Stimulated activated effector memory CD8-positive, alpha-beta T cell treated with anti-CD3 and anti-CD28 coated beads, Interleukin-12 subunit alpha, Interleukin-12 subunit beta, amount 100 ng/mL, for 72 hours (primary cell): ENCODE measurements at regions not wholly inside any gene's neighbourhood (a gene's known extent, or its start where the extent isn't known, plus 50 kb on each side); places are given as distances from the start of the nearest gene placed in this dataset.
"Not testable (repeated sequence)": the region's sequence is repeated elsewhere in the genome, so short reads cannot be mapped to it uniquely, and the experiment has no call there.

Experiments used
- ATAC-seq: fragments of 150-1000 bp; cut with Tn5 transposase; 2 replicates; pipeline ENCODE4 v1.10.0; 2021
- DNase-seq, 2 donors: peaks; one replicate each; pipeline ENCODE4 v3.0.0; 2021 to 2022; ENCODE audit warnings: low spot score in 2 of 2
- H3K27ac Mint-ChIP-seq: one replicate; pipeline ENCODE4 v1.8.0; 2022; ENCODE audit warnings: mild to moderate bottlenecking, mixed read lengths
- H3K36me3 Mint-ChIP-seq: one replicate; pipeline ENCODE4 v1.8.0; 2022; ENCODE audit warnings: mild to moderate bottlenecking, mixed read lengths
- H3K4me1 Mint-ChIP-seq: one replicate; pipeline ENCODE4 v1.8.0; 2022; ENCODE audit warnings: mixed read lengths
- H3K4me3 Mint-ChIP-seq: one replicate; pipeline ENCODE4 v1.8.0; 2022; ENCODE audit warnings: mild to moderate bottlenecking, mixed read lengths
- H3K9me3 Mint-ChIP-seq: one replicate; pipeline ENCODE4 v1.8.0; 2022; ENCODE audit warnings: mixed read lengths

DNA sequence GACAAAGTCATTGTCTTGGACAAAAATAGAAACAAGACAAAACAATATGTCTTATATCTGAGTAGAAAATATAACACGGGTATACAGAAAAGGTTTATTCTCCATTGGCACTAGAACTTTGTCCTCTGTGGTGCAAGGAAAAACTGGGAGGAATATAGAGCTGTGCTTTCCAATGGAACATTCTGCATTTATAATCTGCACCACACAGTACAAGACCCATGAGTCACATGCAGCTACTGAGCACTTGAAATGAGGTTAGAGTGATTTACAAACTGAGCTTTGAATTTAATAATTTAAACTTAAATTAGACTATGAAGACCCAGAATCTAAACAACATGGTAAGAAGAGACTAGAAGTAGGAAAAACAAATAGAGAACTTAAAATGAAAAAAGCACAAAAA is 86.1 kb downstream of the RAP2A start:
- H3K9me3 Mint-ChIP-seq: peaks cover 6% of the 10 kb centered on the region
- no peaks in the 10 kb centered on the region for H3K4me1 Mint-ChIP-seq
- H3K27ac Mint-ChIP-seq: no peak overlapping the region
- ATAC-seq: no peak
- no peaks in the 10 kb centered on the region for H3K36me3 Mint-ChIP-seq
- DNase-seq: no peak
- H3K4me3 Mint-ChIP-seq: no peak overlapping the region

DNA sequence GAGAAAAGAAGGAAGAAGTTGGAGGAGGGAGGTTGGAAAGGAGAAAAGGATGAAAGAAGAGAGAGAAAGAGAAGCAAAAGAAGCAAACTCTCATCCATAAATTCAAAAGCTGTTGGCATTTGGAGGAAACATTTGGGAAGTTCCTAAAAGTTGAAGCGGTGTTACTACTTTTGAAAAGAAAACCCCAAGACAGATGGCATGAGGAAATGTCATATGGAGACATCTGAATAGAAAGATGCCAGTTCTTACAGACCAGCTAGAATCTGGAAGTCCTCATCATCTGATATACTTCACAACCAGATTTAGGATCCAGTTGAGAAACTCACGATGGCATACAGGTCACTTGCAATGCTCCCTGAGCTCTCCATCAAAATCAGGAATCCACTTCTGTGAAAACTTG is 86.9 kb downstream of the RAP2A start:
- no peak overlapping the region for H3K4me3 Mint-ChIP-seq
- no peak overlapping the region for H3K27ac Mint-ChIP-seq
- peaks cover 6% of the 10 kb centered on the region for H3K9me3 Mint-ChIP-seq
- no peaks in the 10 kb centered on the region for H3K4me1 Mint-ChIP-seq
- DNase-seq: no peak
- ATAC-seq: no peak
- H3K36me3 Mint-ChIP-seq: no peaks in the 10 kb centered on the region

DNA sequence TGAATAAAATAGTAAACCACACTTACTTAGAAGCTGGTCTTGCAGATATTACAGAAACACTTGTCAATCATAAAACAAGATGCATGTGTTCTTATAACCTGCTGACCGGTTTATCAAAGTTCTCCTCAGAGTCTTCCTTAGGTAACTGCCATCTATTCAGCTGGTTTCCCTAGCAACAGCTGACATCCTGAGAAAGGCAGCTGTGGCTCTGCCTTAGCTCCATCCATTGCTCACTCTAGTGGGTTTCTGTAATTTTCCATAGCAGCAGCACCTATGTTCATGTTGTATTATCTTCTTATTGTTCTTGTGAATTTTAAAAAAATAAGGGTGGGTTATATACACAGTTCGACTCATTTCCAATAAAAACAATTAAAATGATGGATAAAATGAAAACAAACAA is 87.8 kb downstream of the RAP2A start:
- H3K27ac Mint-ChIP-seq: no peak overlapping the region
- H3K4me1 Mint-ChIP-seq: no peaks in the 10 kb centered on the region
- ATAC-seq: no peak
- H3K36me3 Mint-ChIP-seq: no peaks in the 10 kb centered on the region
- no peak overlapping the region for H3K4me3 Mint-ChIP-seq
- DNase-seq: no peak
- peaks cover 6% of the 10 kb centered on the region for H3K9me3 Mint-ChIP-seq

DNA sequence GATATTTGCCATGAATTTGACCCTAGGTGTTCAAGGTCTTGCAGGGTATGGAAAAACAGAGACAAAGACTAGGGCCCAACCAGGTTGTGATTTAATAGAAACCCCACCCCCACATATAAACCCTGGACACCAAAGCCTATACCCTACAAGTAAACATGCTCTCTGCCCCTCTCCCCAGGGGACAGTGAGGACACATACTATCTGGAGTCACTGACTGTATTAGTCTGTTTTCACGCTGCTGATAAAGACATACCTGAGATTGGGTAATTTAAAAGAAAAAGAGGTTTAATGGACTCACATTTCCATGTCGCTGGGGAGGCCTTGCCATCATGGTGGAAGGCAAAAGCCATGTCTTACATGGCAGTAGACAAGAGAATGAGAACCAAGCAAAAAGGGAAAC is 88.3 kb downstream of the RAP2A start:
- no peak for DNase-seq
- no peaks in the 10 kb centered on the region for H3K4me1 Mint-ChIP-seq
- no peak overlapping the region for H3K4me3 Mint-ChIP-seq
- H3K36me3 Mint-ChIP-seq: no peaks in the 10 kb centered on the region
- no peak for ATAC-seq
- no peak overlapping the region for H3K27ac Mint-ChIP-seq
- H3K9me3 Mint-ChIP-seq: peaks cover 6% of the 10 kb centered on the region

DNA sequence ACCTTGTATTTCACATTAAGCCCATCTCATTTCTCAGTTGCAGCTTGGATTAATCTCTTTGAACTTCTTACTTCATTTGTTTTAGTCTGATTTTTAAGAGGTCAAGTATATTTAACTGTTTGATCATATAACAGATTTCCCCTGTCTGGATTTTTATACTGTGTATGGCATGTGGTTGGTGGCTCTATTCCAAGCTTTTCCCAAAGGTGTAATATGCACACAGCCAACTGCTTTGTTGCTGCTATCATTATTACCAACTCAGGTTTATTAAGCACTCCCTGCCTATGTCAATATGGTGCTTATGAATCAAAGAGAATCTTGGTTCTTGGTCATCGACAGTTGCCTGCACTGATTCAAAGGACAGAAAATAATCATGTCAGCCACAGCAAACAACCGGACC is 92.6 kb downstream of the RAP2A start:
- no peaks in the 10 kb centered on the region for H3K4me1 Mint-ChIP-seq
- ATAC-seq (no peak), DNase-seq (no peak)
- H3K4me3 Mint-ChIP-seq: no peak overlapping the region
- H3K9me3 Mint-ChIP-seq: peaks cover 3% of the 10 kb centered on the region
- no peaks in the 10 kb centered on the region for H3K36me3 Mint-ChIP-seq
- no peak overlapping the region for H3K27ac Mint-ChIP-seq

DNA sequence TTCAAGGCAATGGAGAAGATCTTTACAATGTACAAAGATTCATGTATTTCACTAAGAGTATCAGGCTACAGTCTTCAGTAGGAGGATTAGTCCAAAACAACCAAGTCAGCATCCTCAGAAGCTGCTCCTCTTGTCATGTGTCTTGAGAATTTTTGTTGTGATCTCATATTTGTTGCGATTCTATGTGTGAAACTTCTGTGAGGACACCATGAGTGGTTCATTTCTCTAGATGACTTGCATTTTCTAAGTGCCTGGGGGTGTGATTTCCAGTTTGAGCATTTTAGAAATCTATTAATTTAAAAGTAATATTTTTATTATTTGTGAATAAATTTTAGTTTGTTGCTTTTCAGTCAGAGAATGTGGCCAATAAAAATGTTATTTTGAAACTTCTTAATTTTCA is 94.5 kb downstream of the RAP2A start:
- Mint-ChIP-seq H3K4me1 (no peaks in the 10 kb centered on the region), H3K9me3 (peaks cover 3% of the 10 kb centered on the region), H3K36me3 (no peaks in the 10 kb centered on the region), H3K27ac (no peak overlapping the region), H3K4me3 (no peak overlapping the region)
- ATAC-seq (no peak), DNase-seq (no peak)

DNA sequence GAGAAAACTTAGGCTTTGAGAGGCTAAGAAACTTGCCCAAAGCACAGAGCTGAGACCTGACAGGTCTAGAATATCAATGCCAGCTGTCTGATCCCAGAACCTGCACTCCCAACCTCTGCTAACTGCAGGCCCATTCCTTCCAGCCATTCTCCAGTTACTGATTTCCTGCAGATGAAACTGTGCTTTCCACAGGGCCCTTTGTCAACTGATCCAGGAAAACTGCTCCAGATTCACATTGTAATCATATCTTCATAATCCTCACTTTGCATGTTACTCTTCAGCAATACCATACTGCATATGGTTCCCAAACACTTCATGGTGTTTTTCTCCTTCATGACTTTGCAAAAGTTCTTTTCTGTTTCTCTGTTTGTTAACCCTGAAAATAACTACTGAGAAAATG is 100.6 kb downstream of the RAP2A start:
- ATAC-seq: no peak
- H3K4me1 Mint-ChIP-seq: no peaks in the 10 kb centered on the region

DNA sequence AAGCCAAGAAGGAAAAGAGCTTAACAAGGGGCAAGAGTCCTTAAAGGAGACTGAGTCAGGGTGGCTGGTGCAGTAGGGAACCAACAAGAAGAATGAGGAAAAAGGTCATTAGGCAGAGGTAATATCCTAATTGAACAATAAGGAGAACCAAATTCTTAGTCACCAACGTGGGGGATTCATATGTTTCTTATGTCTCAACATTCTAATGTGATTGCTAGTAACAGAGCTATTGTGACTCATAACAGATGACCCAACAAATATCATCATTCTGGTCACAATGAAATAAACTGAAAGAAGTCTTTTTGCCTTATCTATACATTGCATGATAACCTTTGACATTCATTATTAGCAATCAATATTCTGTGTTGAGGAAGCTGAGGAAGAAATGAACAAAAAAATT is 101.6 kb downstream of the RAP2A start:
- Mint-ChIP-seq H3K36me3 (no peaks in the 10 kb centered on the region), H3K4me3 (no peak overlapping the region), H3K9me3 (no peaks in the 10 kb centered on the region), H3K4me1 (no peaks in the 10 kb centered on the region), H3K27ac (no peak overlapping the region)
- no peak for ATAC-seq
- DNase-seq: no peak

More for the DNA sequence above, 100.6 kb downstream of the RAP2A start:
- Mint-ChIP-seq H3K27ac (no peak overlapping the region), H3K36me3 (no peaks in the 10 kb centered on the region), H3K9me3 (no peaks in the 10 kb centered on the region), H3K4me3 (no peak overlapping the region)
- no peak for DNase-seq

DNA sequence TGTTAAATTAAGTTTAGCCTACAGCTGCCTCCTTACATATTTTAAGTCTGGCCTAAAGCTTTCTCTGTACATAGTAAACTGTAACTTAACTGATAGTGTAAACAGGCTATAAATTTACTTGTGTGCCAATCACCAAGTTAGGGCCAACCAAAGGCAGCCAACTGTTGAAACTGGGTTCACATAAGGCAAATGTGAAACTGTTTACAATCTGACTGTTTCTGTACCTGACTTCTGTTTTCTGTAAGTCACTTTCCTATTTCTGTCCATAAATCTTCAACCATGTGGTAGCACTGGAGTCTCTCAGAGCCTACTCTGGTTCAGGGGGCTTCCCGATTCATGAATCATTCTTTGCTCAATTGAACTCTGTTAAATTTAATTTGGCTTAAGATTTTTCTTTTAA is 103.1 kb downstream of the RAP2A start:
- ATAC-seq: peak; percentile 38
- H3K4me3 Mint-ChIP-seq: no peak overlapping the region

DNA sequence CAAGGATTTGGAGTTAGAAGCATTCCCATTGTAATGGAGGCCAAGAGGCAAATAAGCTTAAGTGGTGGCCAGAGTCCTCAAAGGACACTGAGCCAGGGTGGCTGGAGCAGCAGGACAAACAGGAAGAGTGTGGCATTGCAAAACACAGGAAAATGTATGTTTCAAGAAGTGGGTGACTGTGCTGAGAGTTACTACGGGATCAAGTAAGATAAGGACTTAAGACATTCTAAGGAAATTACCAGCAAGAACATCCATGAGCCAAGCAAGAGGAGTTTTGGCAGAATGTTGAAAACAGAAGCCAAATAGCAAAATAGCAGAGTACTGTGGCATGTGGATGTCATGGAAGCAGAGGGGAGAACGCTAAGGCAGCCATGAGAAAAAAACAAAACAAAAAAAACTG is 104.2 kb downstream of the RAP2A start:
- no peak for DNase-seq
- Mint-ChIP-seq H3K27ac (no peak overlapping the region), H3K4me3 (no peak overlapping the region), H3K4me1 (no peaks in the 10 kb centered on the region), H3K9me3 (no peaks in the 10 kb centered on the region), H3K36me3 (no peaks in the 10 kb centered on the region)
- ATAC-seq: no peak

More for the DNA sequence above, 103.1 kb downstream of the RAP2A start:
- H3K27ac Mint-ChIP-seq: no peak overlapping the region
- no peaks in the 10 kb centered on the region for H3K36me3 Mint-ChIP-seq
- no peak for DNase-seq
- no peaks in the 10 kb centered on the region for H3K9me3 Mint-ChIP-seq
- no peaks in the 10 kb centered on the region for H3K4me1 Mint-ChIP-seq

DNA sequence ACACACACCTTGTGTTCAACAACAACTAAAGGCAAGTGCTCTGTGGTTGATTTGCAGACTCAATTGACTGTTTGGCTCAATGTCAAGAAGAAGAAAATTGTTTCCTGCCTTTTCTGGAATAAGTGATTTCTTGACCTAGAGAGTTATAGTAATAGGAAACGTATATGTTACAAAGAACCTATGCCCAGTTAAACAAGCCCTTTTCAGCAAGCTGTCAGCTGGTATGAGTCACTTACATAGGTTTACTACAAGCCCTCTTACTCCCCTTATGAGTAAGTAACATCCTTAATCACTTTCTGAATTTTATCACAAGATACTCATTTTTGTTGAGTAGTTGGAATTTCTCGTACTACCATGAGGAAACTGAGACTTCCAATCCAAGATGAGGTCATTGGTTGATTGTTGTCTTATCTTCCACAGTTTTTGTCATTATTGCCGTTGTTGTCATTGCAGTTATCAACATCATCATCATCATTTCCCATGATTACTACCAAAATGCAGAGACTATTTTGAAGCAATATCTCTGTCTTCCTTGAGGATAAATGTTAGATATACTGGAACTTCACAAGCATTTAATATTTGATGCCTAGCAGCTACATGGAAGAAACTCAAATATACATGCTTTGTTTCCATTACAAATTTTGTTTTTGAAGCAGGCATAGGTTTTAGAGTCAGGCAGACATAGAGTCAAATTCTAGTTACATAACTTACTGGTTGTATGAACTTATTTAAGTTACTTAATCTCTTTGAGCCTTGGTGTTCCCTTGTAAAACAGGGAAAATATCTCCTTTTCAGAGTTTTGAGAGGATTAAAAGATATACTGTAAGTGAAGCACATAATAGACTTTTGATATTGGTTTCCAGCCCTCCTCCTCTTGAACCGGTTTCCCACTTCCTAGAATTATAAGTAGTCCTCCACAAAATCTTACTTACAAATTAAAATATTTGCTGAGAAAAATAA is 106.0 kb downstream of the RAP2A start:
- peak; percentile 95 for ATAC-seq
- Mint-ChIP-seq H3K27ac (no peak overlapping the region), H3K9me3 (no peaks in the 10 kb centered on the region), H3K4me3 (no peak overlapping the region), H3K4me1 (no peaks in the 10 kb centered on the region), H3K36me3 (no peaks in the 10 kb centered on the region)
- DNase-seq: no peak

DNA sequence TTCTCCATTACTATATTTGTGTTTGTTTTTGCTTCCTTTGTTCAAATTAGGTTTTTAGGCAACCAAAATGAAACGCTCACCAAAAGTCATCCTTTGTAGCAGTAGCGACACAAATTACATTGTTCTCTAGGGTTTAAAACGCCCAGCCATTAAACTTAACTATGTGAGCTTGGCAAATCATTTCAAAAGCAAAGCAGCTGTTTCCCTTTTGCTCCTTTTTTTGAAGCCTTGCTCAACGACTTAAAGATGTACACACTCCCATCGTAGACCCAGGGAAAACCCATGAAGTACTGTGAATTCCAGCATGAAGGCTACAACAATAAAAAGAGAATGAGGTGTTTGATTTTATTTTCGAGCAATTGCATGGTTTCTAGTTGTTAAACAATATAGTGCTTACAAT is 106.7 kb downstream of the RAP2A start:
- Mint-ChIP-seq H3K36me3 (no peaks in the 10 kb centered on the region), H3K27ac (no peak overlapping the region), H3K4me1 (no peaks in the 10 kb centered on the region), H3K9me3 (no peaks in the 10 kb centered on the region), H3K4me3 (no peak overlapping the region)
- no peak for ATAC-seq
- DNase-seq: no peak

DNA sequence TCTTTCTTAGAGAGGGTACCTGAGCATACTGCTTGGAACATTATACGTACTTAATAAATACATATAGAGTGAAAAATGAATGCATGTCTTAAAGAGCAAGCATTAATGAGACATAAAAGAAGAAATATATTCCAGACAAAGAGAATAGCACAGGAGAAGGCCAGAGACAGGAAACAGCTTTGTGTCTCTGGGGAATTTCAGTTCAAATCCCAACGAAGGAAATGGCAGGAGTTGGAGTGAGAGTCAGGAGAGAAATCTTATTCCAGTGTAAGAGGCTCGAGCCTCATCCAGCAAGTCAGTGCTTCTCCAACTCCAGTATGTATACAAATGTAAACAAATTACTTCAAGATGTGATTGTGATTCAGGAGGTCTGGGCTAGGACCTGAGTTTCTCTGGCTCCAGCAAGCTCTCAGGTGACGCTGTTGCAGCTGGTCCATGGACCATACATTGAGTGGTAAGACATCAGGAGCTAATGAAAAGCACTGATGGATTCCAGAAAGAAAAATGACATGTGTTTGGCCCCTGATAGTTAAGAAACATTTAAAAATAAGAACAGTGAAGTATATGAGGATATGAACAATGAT is 108.2 kb downstream of the RAP2A start:
- Mint-ChIP-seq H3K4me3 (no peak overlapping the region), H3K9me3 (no peaks in the 10 kb centered on the region), H3K4me1 (peaks cover 12% of the 10 kb centered on the region), H3K27ac (no peak overlapping the region), H3K36me3 (no peaks in the 10 kb centered on the region)
- DNase-seq (no peak), ATAC-seq (no peak)

DNA sequence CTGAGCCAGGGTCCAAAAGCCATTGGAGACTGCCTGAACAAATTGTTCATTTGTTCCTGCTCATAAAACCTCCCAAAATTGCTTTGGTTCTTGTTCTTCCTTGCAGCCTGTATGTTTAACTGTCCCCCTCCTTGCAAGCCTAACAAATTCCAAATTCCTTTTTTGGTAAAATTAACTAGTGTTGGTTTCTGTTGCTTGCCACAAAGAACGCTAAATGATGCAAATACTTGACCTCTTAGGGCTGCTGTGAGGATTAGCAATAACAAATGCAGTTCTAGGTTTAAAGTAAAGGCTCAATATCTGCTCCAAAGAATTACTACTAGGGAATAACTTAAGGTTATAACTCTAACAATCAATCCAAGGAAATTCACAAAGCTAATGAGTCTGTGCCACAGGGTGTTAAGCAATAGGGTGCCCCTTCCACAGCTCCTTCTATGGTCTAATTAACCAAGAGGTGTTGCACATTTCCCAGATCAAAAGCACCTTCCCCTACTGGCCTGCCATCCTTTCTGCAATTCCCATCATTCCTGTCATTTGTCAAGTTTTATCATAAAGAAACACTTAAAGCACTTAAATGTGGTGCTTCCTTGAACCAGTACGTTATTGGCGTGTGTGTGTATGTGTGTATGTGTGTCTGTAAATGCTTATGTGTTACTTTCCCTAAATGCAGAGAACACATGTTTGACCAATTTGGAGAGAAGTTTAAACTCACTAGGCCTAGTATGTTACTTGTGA is 110.2 kb downstream of the RAP2A start:
- no peak for DNase-seq
- no peak for ATAC-seq
- H3K36me3 Mint-ChIP-seq: no peaks in the 10 kb centered on the region
- no peaks in the 10 kb centered on the region for H3K9me3 Mint-ChIP-seq
- H3K4me3 Mint-ChIP-seq: no peak overlapping the region
- no peak overlapping the region for H3K27ac Mint-ChIP-seq
- peaks cover 12% of the 10 kb centered on the region for H3K4me1 Mint-ChIP-seq

DNA sequence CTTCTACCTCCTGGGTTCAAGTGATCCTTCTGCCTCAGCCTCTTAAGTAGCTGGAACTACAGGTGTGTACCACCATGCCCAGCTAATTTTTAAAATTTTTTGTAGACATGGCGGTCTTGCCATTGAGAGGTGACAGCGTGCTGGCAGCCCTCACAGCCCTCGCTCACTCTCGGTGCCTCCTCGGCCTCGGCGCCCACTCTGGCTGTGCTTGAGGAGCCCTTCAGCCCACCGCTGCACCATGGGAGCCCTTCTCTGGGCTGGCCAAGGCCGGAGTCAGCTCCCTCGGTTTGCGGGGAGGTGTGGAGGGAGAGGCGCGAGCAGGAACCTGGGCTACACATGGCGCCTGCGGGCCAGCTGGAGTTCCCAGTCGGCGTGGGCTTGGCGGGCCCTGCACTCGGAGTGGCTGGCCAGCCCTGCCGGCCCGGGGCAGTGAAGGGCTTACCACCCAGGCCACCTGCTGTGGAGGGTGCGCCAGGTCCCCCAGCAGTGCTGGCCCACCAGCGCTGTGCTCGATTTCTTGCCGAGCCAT is 111.1 kb downstream of the RAP2A start:
- not testable (repeated sequence) for ATAC-seq, H3K36me3 Mint-ChIP-seq, H3K9me3 Mint-ChIP-seq, H3K27ac Mint-ChIP-seq, DNase-seq, H3K4me3 Mint-ChIP-seq
- H3K4me1 Mint-ChIP-seq: peaks cover 12% of the 10 kb centered on the region
